Gastroesophageal sphincter (tissue), 4 donors: ENCODE measurements at regions not wholly inside any gene's neighbourhood (a gene's known extent, or its start where the extent isn't known, plus 50 kb on each side); places are given as distances from the start of the nearest gene placed in this dataset.

Experiments used
- ATAC-seq: fragments of 150-250 bp; one replicate; pipeline ENCODE4 v1.9.1; 2016; ENCODE audit warnings: mild to moderate bottlenecking, moderate library complexity
- H3K27ac ChIP-seq, 4 donors: fragments of 200-600 bp; sonication (generic) in 3 of 4; 1 replicate in 3 of 4; 2 replicates in 1 of 4; pipeline ENCODE4 v1.5.1; 2016 to 2019
- H3K27me3 ChIP-seq: fragments of 200-600 bp; sonication (generic); one replicate; pipeline ENCODE4 v1.5.1; 2019
- H3K36me3 ChIP-seq, 2 donors: fragments of 200-600 bp; sonication (generic); one replicate each; pipeline ENCODE4 v1.5.1; 2019; ENCODE audit warnings: control low read depth in 1 of 2
- H3K4me1 ChIP-seq, 3 donors: fragments of 200-600 bp; sonication (generic); 1 replicate in 2 of 3; 2 replicates in 1 of 3; pipeline ENCODE4 v1.5.1; 2016 to 2019; ENCODE audit warnings: control low read depth in 2 of 3
- H3K4me3 ChIP-seq, 2 donors: fragments of 200-600 bp; sonication (generic); one replicate each; pipeline ENCODE4 v1.5.1; 2019; ENCODE audit warnings: mild to moderate bottlenecking in 1 of 2, moderate library complexity in 1 of 2
- H3K9me3 ChIP-seq, 3 donors: fragments of 200-600 bp; sonication (generic); one replicate each; pipeline ENCODE4 v1.5.1; 2017 to 2019; ENCODE audit warnings: control low read depth in 2 of 3
- CTCF ChIP-seq, 4 experiments: fragments of 200-600 bp in 2 of 4; fragments of 450-650 bp in 2 of 4; sonication (generic) in 1 of 4; IDR thresholded peaks; one replicate each; pipeline ENCODE4 v1.5.1; 2017 to 2019; ENCODE audit warnings: antibody characterized with exemption in 4 of 4, mild to moderate bottlenecking in 2 of 4, moderate library complexity in 2 of 4
- EP300 ChIP-seq: sonication (generic); formaldehyde crosslinking; IDR thresholded peaks from one replicate; pipeline ENCODE4 v1.6.1; 2017; ENCODE audit warnings: antibody characterized with exemption, mild to moderate bottlenecking
- POLR2A ChIP-seq, 2 donors: fragments of 450-650 bp; IDR thresholded peaks; one replicate each; pipeline ENCODE4 v1.6.1; 2017; ENCODE audit warnings: antibody characterized with exemption in 2 of 2, mild to moderate bottlenecking in 2 of 2, moderate library complexity in 1 of 2
- POLR2AphosphoS5 ChIP-seq: sonication (generic); formaldehyde crosslinking; IDR thresholded peaks from one replicate; pipeline ENCODE4 v1.6.1; 2017; ENCODE audit warnings: antibody characterized with exemption
- WGBS, 2 donors: methylation state at CpG; one replicate each; pipeline ENCODE4 v1.1.5; 2018; ENCODE audit warnings: low coverage in 1 of 2; 5-methylcytosine and 5-hydroxymethylcytosine counted together

GRCh38 chrX:26375346-26375745 is 159.4 kb downstream of the MAGEB5 start:
- Histone ChIP-seq H3K36me3 (no peaks in the 10 kb centered on the region), H3K4me1 (no peaks in the 10 kb centered on the region), H3K4me3 (no peak overlapping the region), H3K27me3 (no peaks in the 10 kb centered on the region), H3K9me3 (no peaks in the 10 kb centered on the region), H3K27ac (no peak overlapping the region)
- no peak for TF ChIP-seq POLR2A (IDR thresholded peaks at IDR 0.05)
- TF ChIP-seq EP300: no peak
- TF ChIP-seq CTCF (IDR thresholded peaks at IDR 0.05): no peak
- TF ChIP-seq POLR2AphosphoS5: no peak
- no peak for ATAC-seq
- WGBS, 2 donors: 48 to 68% methylated on average over 3 of the region's 3 CpGs

GRCh38 chrX:26373829-26374228 is 157.9 kb downstream of the MAGEB5 start:
- Histone ChIP-seq H3K4me1 (no peaks in the 10 kb centered on the region), H3K36me3 (no peaks in the 10 kb centered on the region), H3K4me3 (no peak overlapping the region), H3K27me3 (no peaks in the 10 kb centered on the region), H3K9me3 (no peaks in the 10 kb centered on the region), H3K27ac (no peak overlapping the region)
- whole genome bisulfite sequencing, 2 donors: 73% methylated on average over 5 of the region's 5 CpGs; no CpG with 5 or more reads in 1 of the 2 donors
- TF ChIP-seq CTCF (IDR thresholded peaks at IDR 0.05): no peak
- TF ChIP-seq EP300: no peak
- TF ChIP-seq POLR2AphosphoS5: no peak
- no peak for TF ChIP-seq POLR2A (IDR thresholded peaks at IDR 0.05)
- no peak for ATAC-seq

DNA sequence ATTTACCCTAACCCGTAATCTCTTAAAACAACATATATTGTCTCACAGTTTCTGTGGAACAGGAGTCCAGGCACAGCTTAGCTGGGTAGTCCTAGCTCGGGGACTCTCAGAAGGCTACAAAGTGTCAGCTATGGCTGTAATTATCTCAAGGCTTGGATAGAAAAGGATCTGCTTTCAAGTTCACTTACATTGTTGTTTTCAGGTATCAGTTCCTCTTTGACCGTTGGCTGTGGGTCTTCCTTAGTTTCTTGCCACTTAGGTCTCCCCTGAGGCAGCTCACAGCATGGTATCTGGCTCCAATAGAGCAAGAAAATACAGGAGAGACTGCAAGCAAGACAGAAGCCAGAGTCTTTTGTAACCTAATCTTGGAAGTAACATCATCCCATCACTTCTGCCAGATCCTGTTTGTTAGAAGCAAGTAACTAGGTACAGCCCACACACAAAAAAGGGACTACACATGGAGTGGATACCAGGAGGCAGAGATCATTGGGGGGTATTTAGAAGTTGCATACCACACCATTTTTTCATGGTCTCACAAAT is 137.0 kb downstream of the MAGEB5 start:
- TF ChIP-seq POLR2AphosphoS5 (no peak), EP300 (no peak), POLR2A (IDR thresholded peaks at IDR 0.05) (no peak), CTCF (IDR thresholded peaks at IDR 0.05) (no peak)
- no peaks in the 10 kb centered on the region for H3K9me3 ChIP-seq
- no peaks in the 10 kb centered on the region for H3K36me3 ChIP-seq
- H3K4me1 ChIP-seq: no peaks in the 10 kb centered on the region
- no peak overlapping the region for H3K4me3 ChIP-seq
- H3K27me3 ChIP-seq: no peaks in the 10 kb centered on the region
- H3K27ac ChIP-seq: no peak overlapping the region
- ATAC-seq: no peak
- 50 to 79% methylated on average over 2 to 3 of the region's 3 CpGs for WGBS, 2 donors

DNA sequence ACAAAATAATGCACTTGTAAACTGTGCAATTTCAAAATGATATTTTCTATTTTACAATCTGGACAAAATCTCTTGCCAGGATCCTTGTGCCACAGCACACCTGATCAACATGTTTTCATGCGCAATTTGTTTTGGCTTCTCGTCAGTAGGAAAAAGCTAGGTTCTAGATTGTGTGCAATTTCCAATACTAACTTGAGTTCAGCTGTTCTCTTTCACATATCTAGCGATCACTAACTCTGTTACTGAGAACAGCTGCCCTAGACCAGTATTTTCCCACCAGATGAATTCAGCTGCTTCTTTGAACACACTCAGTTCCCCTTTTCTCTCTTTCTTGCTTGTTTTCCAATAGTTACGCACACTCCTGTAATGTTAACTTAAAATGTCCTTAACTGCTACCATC is 131.2 kb downstream of the MAGEB5 start:
- 91 to 93% methylated on average over 4 of the region's 4 CpGs for WGBS, 2 donors
- Histone ChIP-seq H3K9me3 (no peaks in the 10 kb centered on the region), H3K4me1 (no peaks in the 10 kb centered on the region), H3K4me3 (no peak overlapping the region), H3K27me3 (no peaks in the 10 kb centered on the region), H3K36me3 (no peaks in the 10 kb centered on the region), H3K27ac (no peak overlapping the region)
- TF ChIP-seq POLR2A (IDR thresholded peaks at IDR 0.05) (no peak), POLR2AphosphoS5 (no peak), CTCF (IDR thresholded peaks at IDR 0.05) (no peak), EP300 (no peak)
- ATAC-seq: no peak

- no peak for ATAC-seq
- TF ChIP-seq EP300: no peak
- no peak for TF ChIP-seq POLR2AphosphoS5
- no peak for TF ChIP-seq POLR2A (IDR thresholded peaks at IDR 0.05)
- no peak for TF ChIP-seq CTCF (IDR thresholded peaks at IDR 0.05)
- 100% methylated on average over 2 of the region's 8 CpGs; no CpG with 5 or more reads in 1 of the 2 donors for WGBS, 2 donors
- Histone ChIP-seq H3K4me1 (no peaks in the 10 kb centered on the region), H3K9me3 (no peaks in the 10 kb centered on the region), H3K36me3 (no peaks in the 10 kb centered on the region), H3K4me3 (no peak overlapping the region), H3K27ac (no peak overlapping the region), H3K27me3 (no peaks in the 10 kb centered on the region)
Measured at GRCh38 chrX:26334232-26334631, 118.3 kb downstream of the MAGEB5 start.
